HUES64 (cell line): ENCODE measurements at regions not wholly inside any gene's neighbourhood (a gene's known extent, or its start where the extent isn't known, plus 50 kb on each side); places are given as distances from the start of the nearest gene placed in this dataset.

Source experiments
- H3K27ac ChIP-seq: 2 replicates; pipeline ENCODE4 v1.7.0; 2013; ENCODE audit warnings: low read depth, low read length, inconsistent platforms
- H3K27me3 ChIP-seq: 2 replicates; pipeline ENCODE4 v1.6.1; 2013; ENCODE audit warnings: mild to moderate bottlenecking, low read length; ENCODE audit not compliant: insufficient read depth
- H3K36me3 ChIP-seq: 2 replicates; pipeline ENCODE4 v1.6.1; 2013; ENCODE audit warnings: mild to moderate bottlenecking, low read length; ENCODE audit not compliant: insufficient read depth
- H3K4me1 ChIP-seq: 2 replicates; pipeline ENCODE4 v1.6.1; 2013; ENCODE audit warnings: mild to moderate bottlenecking, low read length, moderate library complexity; ENCODE audit not compliant: insufficient read depth
- H3K4me3 ChIP-seq: 2 replicates; pipeline ENCODE4 v1.5.1; 2013; ENCODE audit warnings: mild to moderate bottlenecking, low read length, moderate library complexity
- H3K9ac ChIP-seq: 2 replicates; pipeline ENCODE4 v1.6.1; 2013; ENCODE audit warnings: mild to moderate bottlenecking, low read depth, low read length
- H3K9me3 ChIP-seq: 2 replicates; pipeline ENCODE4 v1.6.1; 2013; ENCODE audit warnings: low read depth, low read length; ENCODE audit not compliant: insufficient read depth
- WGBS: fragments of 150-250, 120-280 bp; methylation state at CpG from one replicate; pipeline ENCODE4 v1.1.7; 2013; ENCODE audit warnings: missing lambda C conversion rate; 5-methylcytosine and 5-hydroxymethylcytosine counted together

DNA sequence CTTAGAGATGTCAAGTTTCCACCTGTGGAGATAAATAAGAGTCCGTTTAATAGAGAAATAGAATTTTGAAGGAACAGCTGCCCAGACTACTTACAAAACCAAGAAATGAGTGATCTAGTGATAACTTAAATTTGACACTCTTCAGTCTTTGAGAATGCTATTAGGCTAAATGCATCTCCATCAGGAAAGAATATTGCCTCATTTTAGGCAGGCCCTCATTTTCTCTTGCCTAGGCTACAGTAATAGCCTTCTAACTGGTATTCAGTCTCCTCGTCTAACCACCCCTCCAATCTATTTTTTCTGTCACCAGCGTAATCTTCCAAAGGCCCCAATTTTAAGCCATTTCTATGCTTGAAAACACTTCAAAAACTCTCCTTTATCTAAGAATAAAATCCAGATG is 537.8 kb upstream of the CA10 start:
- WGBS, result 91% methylated on average over 3 of the region's 3 CpGs

DNA sequence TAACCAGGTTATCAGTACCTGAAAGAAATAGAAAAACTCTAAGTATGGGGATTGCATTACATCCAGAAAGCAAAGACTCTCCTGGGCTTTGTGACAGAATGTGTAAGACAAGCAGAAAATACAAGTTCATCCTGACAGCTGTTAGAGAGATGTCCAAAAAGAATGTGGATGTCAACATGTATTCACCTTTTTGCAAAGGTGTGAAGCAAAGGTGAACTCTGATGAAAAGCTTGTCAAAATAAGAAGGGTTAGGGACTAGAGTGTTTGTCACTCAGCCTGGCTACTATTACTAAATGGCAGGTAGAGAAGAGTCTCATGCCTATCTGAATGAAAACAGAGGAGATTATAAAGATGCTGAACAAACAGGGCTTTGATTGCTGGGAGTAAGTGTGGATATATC is 527.6 kb upstream of the CA10 start:
- peaks cover 47% of the 10 kb centered on the region for H3K9me3 ChIP-seq
- no peaks in the 10 kb centered on the region for H3K4me1 ChIP-seq
- H3K9ac ChIP-seq, result no peak overlapping the region
- H3K27me3 ChIP-seq, result no peaks in the 10 kb centered on the region
- no peak overlapping the region for H3K4me3 ChIP-seq
- no peaks in the 10 kb centered on the region for H3K36me3 ChIP-seq
- H3K27ac ChIP-seq, result no peak overlapping the region

More for the DNA sequence above, 537.8 kb upstream of the CA10 start:
- Histone ChIP-seq H3K4me1 (no peaks in the 10 kb centered on the region), H3K9ac (no peak overlapping the region), H3K36me3 (no peaks in the 10 kb centered on the region), H3K27me3 (no peaks in the 10 kb centered on the region), H3K9me3 (peaks cover 53% of the 10 kb centered on the region), H3K4me3 (no peak overlapping the region), H3K27ac (no peak overlapping the region)

DNA sequence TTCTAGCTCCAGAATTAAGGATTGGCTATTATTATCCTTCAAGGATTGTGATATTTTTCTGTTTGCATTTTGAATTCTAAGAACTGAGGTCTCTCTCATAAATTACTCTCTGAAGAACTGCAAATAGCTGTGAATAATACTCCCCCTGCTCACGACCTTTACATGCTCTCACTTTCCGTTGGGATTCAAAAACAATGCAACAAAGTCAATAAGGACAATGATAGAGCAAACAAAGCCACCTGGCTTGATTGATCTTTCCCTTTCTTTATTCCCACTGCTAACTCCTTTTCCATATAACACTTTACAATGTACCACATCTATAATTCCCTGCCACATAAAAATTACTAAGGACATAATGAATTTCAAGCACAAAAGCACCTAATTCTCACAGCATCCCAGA is 523.0 kb upstream of the CA10 start:
- no peak overlapping the region for H3K27ac ChIP-seq
- no peak overlapping the region for H3K9ac ChIP-seq
- H3K4me1 ChIP-seq, result no peaks in the 10 kb centered on the region
- H3K4me3 ChIP-seq, result no peak overlapping the region
- H3K9me3 ChIP-seq, result peaks cover 57% of the 10 kb centered on the region
- no peaks in the 10 kb centered on the region for H3K27me3 ChIP-seq
- H3K36me3 ChIP-seq, result no peaks in the 10 kb centered on the region
- 49% methylated on average over 2 of the region's 2 CpGs for WGBS

DNA sequence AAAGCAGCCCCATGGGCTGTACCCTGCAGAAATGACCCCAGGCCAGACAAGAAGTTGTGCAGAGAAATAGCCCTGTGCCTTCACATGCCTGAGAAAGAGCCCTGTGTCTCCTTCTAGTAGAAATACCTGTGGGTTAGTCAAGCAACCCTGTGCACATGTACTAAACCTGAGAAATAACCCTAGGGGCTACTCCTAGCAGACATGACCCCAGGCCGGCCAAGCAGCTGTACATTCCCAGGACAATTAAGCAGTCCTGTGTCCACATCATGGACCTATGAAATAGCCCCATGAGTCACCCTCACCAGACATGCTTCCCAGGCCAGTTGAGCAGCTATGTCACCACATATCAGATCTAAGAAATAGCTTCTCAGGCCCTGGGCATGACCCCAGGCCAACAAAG is 519.7 kb upstream of the CA10 start:
- WGBS, result 97% methylated on average over 1 of the region's 1 CpG

DNA sequence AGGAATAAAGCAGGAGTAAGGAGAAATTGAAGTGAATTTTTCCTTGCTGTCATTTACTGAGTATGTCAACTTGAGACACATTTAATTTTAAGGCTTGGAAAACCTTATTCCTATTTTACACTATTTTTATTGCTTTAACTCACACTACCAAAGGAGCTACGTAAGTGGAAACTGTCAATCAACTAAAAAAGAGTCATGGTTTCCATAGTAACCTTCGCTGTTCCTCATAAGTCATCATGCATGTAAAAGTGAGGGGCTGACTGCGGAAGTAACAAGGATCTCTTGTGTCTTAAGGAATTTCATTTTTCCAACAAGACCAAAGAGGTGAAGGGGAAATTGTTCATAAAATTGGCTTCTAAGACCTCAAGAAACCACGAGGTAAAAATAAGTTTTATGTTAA is 516.2 kb upstream of the CA10 start:
- H3K4me3 ChIP-seq, result no peak overlapping the region
- H3K27me3 ChIP-seq, result no peaks in the 10 kb centered on the region
- H3K27ac ChIP-seq, result no peak overlapping the region
- no peaks in the 10 kb centered on the region for H3K4me1 ChIP-seq
- no peaks in the 10 kb centered on the region for H3K36me3 ChIP-seq
- peaks cover 84% of the 10 kb centered on the region for H3K9me3 ChIP-seq
- no peak overlapping the region for H3K9ac ChIP-seq
- WGBS, result 83% methylated on average over 4 of the region's 4 CpGs

More for the DNA sequence above, 519.7 kb upstream of the CA10 start:
- Histone ChIP-seq H3K4me1 (no peaks in the 10 kb centered on the region), H3K36me3 (no peaks in the 10 kb centered on the region), H3K27me3 (no peaks in the 10 kb centered on the region), H3K9me3 (peaks cover 73% of the 10 kb centered on the region), H3K4me3 (no peak overlapping the region), H3K9ac (no peak overlapping the region), H3K27ac (no peak overlapping the region)

DNA sequence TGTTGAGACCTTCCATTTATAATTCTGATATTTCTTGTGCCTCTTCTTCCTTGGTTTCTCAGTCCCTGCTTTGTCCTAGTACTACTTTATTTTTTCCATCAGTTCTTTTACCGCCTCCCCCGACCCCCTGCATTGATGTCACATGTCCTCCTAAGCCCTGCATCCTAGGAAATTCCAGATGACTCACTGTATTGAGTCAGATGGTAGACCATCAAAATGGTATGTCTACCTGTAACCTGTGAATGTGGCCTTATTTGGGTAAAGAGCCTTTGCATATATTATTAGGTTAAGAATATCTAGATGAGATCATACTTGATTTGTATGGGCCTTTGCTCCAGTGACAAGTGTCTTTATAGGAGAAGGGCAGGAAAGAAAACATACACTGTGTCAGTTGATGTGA is 515.3 kb upstream of the CA10 start:
- no peaks in the 10 kb centered on the region for H3K27me3 ChIP-seq
- H3K9me3 ChIP-seq, result peaks cover 85% of the 10 kb centered on the region
- H3K4me1 ChIP-seq, result no peaks in the 10 kb centered on the region
- no peak overlapping the region for H3K4me3 ChIP-seq
- no peak overlapping the region for H3K9ac ChIP-seq
- no peak overlapping the region for H3K27ac ChIP-seq
- no peaks in the 10 kb centered on the region for H3K36me3 ChIP-seq
- WGBS, result 91% methylated on average over 2 of the region's 2 CpGs

DNA sequence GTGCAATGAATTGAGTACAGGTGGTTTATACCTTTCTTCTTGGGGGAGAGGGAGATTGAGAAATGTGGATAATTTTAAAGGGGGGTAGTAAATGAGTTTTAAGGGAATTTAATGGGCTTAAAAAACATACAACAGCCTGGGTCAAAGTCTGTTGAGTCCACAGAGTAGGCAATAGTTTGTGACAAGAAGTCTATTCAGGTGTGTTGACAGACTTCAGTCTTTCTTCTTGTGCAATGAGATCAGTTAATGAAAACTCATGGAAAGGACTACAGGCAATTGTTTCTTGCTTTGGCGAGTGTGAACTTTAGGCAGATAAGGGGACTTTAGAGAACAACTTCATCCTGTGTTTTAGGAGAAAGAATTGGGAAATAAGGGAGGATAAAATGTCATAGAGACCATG is 507.8 kb upstream of the CA10 start:
- H3K9ac ChIP-seq, result no peak overlapping the region
- no peaks in the 10 kb centered on the region for H3K36me3 ChIP-seq
- H3K4me1 ChIP-seq, result no peaks in the 10 kb centered on the region
- H3K27ac ChIP-seq, result no peak overlapping the region
- H3K9me3 ChIP-seq, result peaks cover 91% of the 10 kb centered on the region
- H3K27me3 ChIP-seq, result no peaks in the 10 kb centered on the region
- WGBS, result 65% methylated on average over 1 of the region's 1 CpG
- H3K4me3 ChIP-seq, result no peak overlapping the region

DNA sequence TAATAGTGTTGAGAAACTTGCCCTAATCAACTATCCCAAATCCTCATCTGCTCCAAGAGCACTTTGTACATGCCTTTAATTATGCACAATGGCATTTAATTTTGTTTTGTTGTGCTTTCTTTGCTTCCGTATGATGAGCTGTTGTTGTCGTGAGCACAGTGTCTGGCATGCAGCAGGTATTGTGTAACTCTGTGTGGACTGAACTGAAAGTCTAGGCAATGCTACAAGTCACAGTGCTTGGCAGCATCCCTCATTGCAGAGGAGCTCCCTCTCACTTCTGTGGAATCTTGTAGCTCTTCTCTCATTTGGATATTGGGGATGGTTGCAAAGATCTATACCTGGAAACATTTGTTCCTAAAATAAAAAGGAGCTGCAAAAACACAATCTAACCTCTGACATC is 502.2 kb upstream of the CA10 start:
- H3K27me3 ChIP-seq, result no peaks in the 10 kb centered on the region
- no peak overlapping the region for H3K4me3 ChIP-seq
- no peak overlapping the region for H3K27ac ChIP-seq
- H3K9ac ChIP-seq, result no peak overlapping the region
- peaks cover 56% of the 10 kb centered on the region for H3K9me3 ChIP-seq
- H3K4me1 ChIP-seq, result no peaks in the 10 kb centered on the region
- 91% methylated on average over 2 of the region's 2 CpGs for WGBS
- H3K36me3 ChIP-seq, result no peaks in the 10 kb centered on the region

DNA sequence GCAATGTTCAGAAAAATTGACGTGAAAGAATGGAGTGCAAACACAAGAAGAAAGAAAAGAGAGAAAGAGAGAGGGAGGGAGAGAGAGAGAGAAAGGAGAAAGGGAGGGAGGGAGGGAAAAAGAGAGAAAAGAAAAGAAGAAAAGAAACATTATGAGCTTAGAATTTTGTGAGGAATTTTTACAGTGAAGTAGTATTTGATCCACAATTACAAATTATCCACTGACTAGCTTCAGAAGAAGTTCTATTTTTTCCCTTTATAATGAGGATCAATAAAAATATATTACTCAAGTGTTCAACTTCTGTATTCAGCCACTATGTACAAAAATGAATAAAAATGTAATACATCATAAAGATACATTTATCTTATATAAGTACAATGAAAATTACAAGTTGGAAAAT is 494.5 kb upstream of the CA10 start:
- H3K9me3 ChIP-seq, result peaks cover 51% of the 10 kb centered on the region
- H3K36me3 ChIP-seq, result no peaks in the 10 kb centered on the region
- H3K4me1 ChIP-seq, result no peaks in the 10 kb centered on the region
- H3K9ac ChIP-seq, result no peak overlapping the region
- 75% methylated on average over 1 of the region's 1 CpG for WGBS
- H3K27ac ChIP-seq, result no peak overlapping the region
- no peaks in the 10 kb centered on the region for H3K27me3 ChIP-seq
- no peak overlapping the region for H3K4me3 ChIP-seq

DNA sequence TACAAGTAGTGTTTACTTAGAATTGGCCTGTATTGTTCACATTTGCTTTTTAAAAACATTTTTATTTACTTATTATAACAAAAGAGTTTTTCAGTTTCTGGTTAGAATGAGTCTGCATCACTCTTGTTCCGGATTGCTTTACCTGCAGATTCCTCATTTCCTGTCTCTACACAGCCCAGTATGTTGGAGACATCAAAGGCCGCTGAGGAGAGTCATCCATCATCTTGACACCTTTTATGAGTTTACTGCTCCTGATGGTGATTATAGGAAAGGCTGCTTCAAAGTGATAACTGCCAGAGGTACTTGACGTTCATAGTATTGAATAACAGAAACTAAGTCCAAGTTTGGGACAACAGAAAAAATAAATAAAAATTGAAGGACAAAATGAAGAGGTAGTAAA is 490.5 kb upstream of the CA10 start:
- peaks cover 68% of the 10 kb centered on the region for H3K9me3 ChIP-seq

DNA sequence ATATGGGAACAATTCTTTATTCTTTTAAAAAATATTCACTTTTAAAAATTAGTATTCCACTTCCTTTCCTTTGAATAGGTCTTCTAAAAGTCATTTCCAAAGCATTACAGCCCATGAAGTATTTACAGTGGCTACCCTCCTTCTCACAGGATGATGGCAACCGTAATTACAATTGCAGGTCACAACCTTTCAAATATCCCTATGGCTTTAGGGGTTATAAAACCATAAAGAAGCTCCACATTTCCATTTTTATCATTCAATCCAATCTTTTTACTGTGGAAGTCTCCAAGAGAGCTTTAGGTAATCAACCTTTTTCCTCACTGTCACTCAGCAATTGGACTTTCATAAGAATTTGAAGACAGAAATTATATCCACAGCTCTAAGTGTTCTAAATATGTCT is 488.9 kb upstream of the CA10 start:
- WGBS, result 85% methylated on average over 1 of the region's 1 CpG
- Histone ChIP-seq H3K9me3 (peaks cover 67% of the 10 kb centered on the region), H3K4me1 (no peaks in the 10 kb centered on the region), H3K9ac (no peak overlapping the region), H3K36me3 (no peaks in the 10 kb centered on the region), H3K27me3 (no peaks in the 10 kb centered on the region), H3K4me3 (no peak overlapping the region), H3K27ac (no peak overlapping the region)

More for the DNA sequence above, 490.5 kb upstream of the CA10 start:
- Histone ChIP-seq H3K27me3 (no peaks in the 10 kb centered on the region), H3K4me3 (no peak overlapping the region), H3K4me1 (no peaks in the 10 kb centered on the region), H3K36me3 (no peaks in the 10 kb centered on the region), H3K9ac (no peak overlapping the region), H3K27ac (no peak overlapping the region)
- WGBS, result 90% methylated on average over 3 of the region's 3 CpGs

DNA sequence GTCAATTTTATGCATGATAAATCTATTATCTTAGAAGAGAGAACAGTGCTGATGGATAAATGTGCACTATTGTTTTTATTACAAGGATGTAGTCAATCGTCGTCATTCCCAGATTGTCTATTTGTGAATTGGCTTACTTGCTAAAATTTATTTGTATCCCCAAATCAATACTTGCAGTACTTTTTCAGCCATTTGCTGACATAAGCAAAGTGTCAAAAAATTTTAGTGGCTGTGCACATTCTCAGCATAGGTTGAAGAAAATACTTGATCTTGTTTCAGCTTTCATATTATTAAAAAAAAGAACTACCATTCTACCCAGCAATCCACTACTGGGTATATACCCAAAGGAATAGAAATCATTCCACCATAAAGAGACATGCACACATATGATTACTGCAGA is 477.9 kb upstream of the CA10 start:
- Histone ChIP-seq H3K4me1 (no peaks in the 10 kb centered on the region), H3K27ac (no peak overlapping the region), H3K27me3 (no peaks in the 10 kb centered on the region), H3K9ac (no peak overlapping the region), H3K9me3 (peaks cover 50% of the 10 kb centered on the region), H3K4me3 (no peak overlapping the region), H3K36me3 (no peaks in the 10 kb centered on the region)
- WGBS, result 100% methylated on average over 2 of the region's 2 CpGs
